WERI-Rb-1 (cell line): ENCODE measurements at regions not wholly inside any gene's neighbourhood (a gene's known extent, or its start where the extent isn't known, plus 50 kb on each side); places are given as distances from the start of the nearest gene placed in this dataset.
A peak's percentile ranks its signal among the peaks of the same experiment; 100 is the strongest.

Source experiments
- DNase-seq: peaks from one replicate; pipeline ENCODE4 v3.0.0-alpha.2; 2020
- H3K27ac ChIP-seq: fragments of 250-450 bp; sonication (Bioruptor Pico); 2 replicates; pipeline ENCODE4 v1.5.1; 2020; ENCODE audit warnings: mild to moderate bottlenecking, moderate library complexity
- H3K27me3 ChIP-seq: fragments of 250-450 bp; sonication (Bioruptor Pico); 2 replicates; pipeline ENCODE4 v1.5.1; 2021; ENCODE audit warnings: mild to moderate bottlenecking, low read depth, moderate library complexity; ENCODE audit not compliant: insufficient read depth, severe bottlenecking
- H3K36me3 ChIP-seq: fragments of 250-450 bp; sonication (Bioruptor Pico); 2 replicates; pipeline ENCODE4 v1.5.1; 2020; ENCODE audit warnings: mild to moderate bottlenecking, moderate library complexity
- H3K4me3 ChIP-seq: 2 replicates; pipeline ENCODE4 v1.5.1; 2011; ENCODE audit warnings: low read depth, mild to moderate bottlenecking, control low read depth, low read length
- H3K9me3 ChIP-seq: fragments of 250-450 bp; sonication (Bioruptor Pico); 2 replicates; pipeline ENCODE4 v1.5.1; 2021; ENCODE audit warnings: mild to moderate bottlenecking, moderate library complexity; ENCODE audit not compliant: severe bottlenecking
- TF ChIP-seq, protein P1 (sequence below): IDR thresholded peaks from 2 replicates; pipeline ENCODE4 v1.5.1; 2011; ENCODE audit warnings: low read depth, mild to moderate bottlenecking, control low read depth, inconsistent platforms, low read length

GRCh38 chr19:31575846-31576335 lies 226.7 kb upstream of the TSHZ3 start:
- H3K4me3 ChIP-seq: no peak overlapping the region
- TF ChIP-seq, protein P1, sequence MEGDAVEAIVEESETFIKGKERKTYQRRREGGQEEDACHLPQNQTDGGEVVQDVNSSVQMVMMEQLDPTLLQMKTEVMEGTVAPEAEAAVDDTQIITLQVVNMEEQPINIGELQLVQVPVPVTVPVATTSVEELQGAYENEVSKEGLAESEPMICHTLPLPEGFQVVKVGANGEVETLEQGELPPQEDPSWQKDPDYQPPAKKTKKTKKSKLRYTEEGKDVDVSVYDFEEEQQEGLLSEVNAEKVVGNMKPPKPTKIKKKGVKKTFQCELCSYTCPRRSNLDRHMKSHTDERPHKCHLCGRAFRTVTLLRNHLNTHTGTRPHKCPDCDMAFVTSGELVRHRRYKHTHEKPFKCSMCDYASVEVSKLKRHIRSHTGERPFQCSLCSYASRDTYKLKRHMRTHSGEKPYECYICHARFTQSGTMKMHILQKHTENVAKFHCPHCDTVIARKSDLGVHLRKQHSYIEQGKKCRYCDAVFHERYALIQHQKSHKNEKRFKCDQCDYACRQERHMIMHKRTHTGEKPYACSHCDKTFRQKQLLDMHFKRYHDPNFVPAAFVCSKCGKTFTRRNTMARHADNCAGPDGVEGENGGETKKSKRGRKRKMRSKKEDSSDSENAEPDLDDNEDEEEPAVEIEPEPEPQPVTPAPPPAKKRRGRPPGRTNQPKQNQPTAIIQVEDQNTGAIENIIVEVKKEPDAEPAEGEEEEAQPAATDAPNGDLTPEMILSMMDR: no peak
- H3K27me3 ChIP-seq: no peaks in the 10 kb centered on the region
- no peaks in the 10 kb centered on the region for H3K9me3 ChIP-seq
- DNase-seq: no peak
- no peaks in the 10 kb centered on the region for H3K36me3 ChIP-seq
- H3K27ac ChIP-seq: no peak overlapping the region

DNA sequence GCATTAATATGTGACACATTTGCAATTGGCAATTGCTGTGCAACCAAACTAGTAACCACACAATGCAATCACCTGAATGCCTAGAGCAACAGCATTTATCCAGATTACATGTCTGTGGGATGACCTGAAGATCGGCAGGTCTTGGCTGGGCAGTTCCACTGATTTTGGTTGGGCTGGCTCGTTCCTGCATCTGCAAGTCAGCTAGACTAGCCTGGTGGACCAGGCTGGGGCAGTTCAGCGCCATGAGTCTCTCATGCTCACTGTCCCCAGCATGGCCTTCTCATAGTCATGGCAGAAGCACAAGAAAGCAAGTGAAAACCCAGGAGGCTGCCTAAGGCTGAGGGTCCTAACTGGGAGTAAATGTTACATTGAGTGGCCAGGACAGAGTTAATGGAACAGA lies 229.1 kb upstream of the TSHZ3 start:
- H3K27ac ChIP-seq: no peak overlapping the region
- TF ChIP-seq, protein P1: no peak
- no peak for DNase-seq

GRCh38 chr19:31583148-31583547 lies 233.9 kb upstream of the TSHZ3 start:
- DNase-seq: no peak
- Histone ChIP-seq H3K27ac (no peak overlapping the region), H3K4me3 (no peak overlapping the region), H3K36me3 (no peaks in the 10 kb centered on the region), H3K9me3 (no peaks in the 10 kb centered on the region), H3K27me3 (no peaks in the 10 kb centered on the region)
- TF ChIP-seq, protein P1: no peak

More for the DNA sequence above, 229.1 kb upstream of the TSHZ3 start:
- Histone ChIP-seq H3K36me3 (no peaks in the 10 kb centered on the region), H3K27me3 (no peaks in the 10 kb centered on the region), H3K4me3 (no peak overlapping the region), H3K9me3 (no peaks in the 10 kb centered on the region)

DNA sequence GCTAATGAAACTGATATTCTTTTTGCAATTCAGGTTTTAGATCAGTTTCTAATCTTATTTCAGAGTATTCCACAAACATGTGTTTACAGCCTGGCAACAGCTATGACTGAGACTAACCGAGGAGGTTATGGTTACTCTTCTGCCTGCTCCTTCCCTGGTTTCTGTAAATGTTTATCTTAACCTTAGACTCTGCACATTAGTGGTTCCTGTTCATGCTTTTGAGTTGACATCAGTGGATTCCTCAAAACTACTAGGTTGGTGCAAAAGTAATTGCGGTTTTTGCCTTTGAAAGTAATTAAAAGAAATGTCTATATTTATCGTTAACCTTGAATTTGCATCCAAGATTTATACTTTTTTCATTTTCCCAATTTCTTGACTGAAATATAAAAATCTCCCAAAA lies 237.0 kb upstream of the TSHZ3 start:
- H3K4me3 ChIP-seq: no peak overlapping the region
- no peaks in the 10 kb centered on the region for H3K36me3 ChIP-seq
- no peaks in the 10 kb centered on the region for H3K27me3 ChIP-seq
- no peak overlapping the region for H3K27ac ChIP-seq
- H3K9me3 ChIP-seq: no peaks in the 10 kb centered on the region
- no peak for DNase-seq
- TF ChIP-seq, protein P1: no peak

DNA sequence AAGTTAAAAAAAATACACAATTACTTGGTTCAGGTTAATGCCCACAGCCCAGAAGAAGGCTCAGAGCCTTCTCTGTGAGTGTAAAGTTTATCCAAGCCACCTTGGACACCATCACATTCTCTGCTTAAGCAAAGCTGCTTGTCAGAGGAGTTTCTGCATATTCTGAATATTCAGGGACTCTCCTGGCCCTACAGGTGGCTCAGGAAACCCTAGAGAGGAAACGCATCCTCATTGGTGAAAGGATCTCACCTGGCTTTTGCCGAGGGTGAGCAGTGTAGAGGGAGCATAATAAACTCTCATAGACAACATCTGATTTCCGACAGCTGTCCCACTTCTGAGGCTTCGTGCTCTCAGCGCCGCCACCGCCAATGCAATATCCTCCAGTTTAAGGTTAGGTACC lies 239.9 kb upstream of the TSHZ3 start:
- no peaks in the 10 kb centered on the region for H3K27me3 ChIP-seq
- H3K9me3 ChIP-seq: no peaks in the 10 kb centered on the region
- no peak overlapping the region for H3K4me3 ChIP-seq
- H3K36me3 ChIP-seq: no peaks in the 10 kb centered on the region
- no peak for DNase-seq
- TF ChIP-seq, protein P1: no peak
- H3K27ac ChIP-seq: no peak overlapping the region

- DNase-seq: no peak
- Histone ChIP-seq H3K9me3 (no peaks in the 10 kb centered on the region), H3K36me3 (no peaks in the 10 kb centered on the region), H3K4me3 (no peak overlapping the region), H3K27ac (no peak overlapping the region), H3K27me3 (no peaks in the 10 kb centered on the region)
- TF ChIP-seq, protein P1: peak; percentile 22; the same call in 1 of the 2 replicates
Measured at GRCh38 chr19:31591258-31591657, 242.0 kb upstream of the TSHZ3 start.
